NCI-H345 (cell line): ENCODE measurements at regions not wholly inside any gene's neighbourhood (a gene's known extent, or its start where the extent isn't known, plus 50 kb on each side); places are given as distances from the start of the nearest gene placed in this dataset.
A peak's percentile ranks its signal among the peaks of the same experiment; 100 is the strongest.

Experiments
- DNase-seq: peaks from one replicate; lab custom pipeline; 2025; lab: John Stamatoyannopoulos, UW

GRCh38 chr19:28936001-28936400 is 276.9 kb downstream of the UQCRFS1 start:
- no peak for DNase-seq

- DNase-seq = no peak
Measured at GRCh38 chr19:28934631-28935030, 278.3 kb downstream of the UQCRFS1 start.

- no peak for DNase-seq
Measured at GRCh38 chr19:28933039-28933438, 279.9 kb downstream of the UQCRFS1 start.

- no peak for DNase-seq
Measured at GRCh38 chr19:28932446-28932845, 280.5 kb downstream of the UQCRFS1 start.

- DNase-seq = no peak
Measured at GRCh38 chr19:28929006-28929405, 283.9 kb downstream of the UQCRFS1 start.

- DNase-seq = peak; percentile 24
Measured at GRCh38 chr19:28927456-28927855, 285.5 kb downstream of the UQCRFS1 start.

GRCh38 chr19:28920269-28921066 is 292.5 kb downstream of the UQCRFS1 start:
- DNase-seq = peak; percentile 37

- no peak for DNase-seq
Measured at GRCh38 chr19:28917621-28918020, 295.3 kb downstream of the UQCRFS1 start.

- no peak for DNase-seq
Measured at GRCh38 chr19:28915737-28916460, 297.1 kb downstream of the UQCRFS1 start.

GRCh38 chr19:28915202-28915601 is 297.7 kb downstream of the UQCRFS1 start:
- DNase-seq = no peak

- no peak for DNase-seq
Measured at GRCh38 chr19:28914173-28914572, 298.8 kb downstream of the UQCRFS1 start.

GRCh38 chr19:28913626-28914025 is 299.3 kb downstream of the UQCRFS1 start:
- DNase-seq = no peak

GRCh38 chr19:28908941-28909340 is 304.0 kb downstream of the UQCRFS1 start:
- DNase-seq = no peak

GRCh38 chr19:28907534-28907933 is 305.4 kb downstream of the UQCRFS1 start:
- DNase-seq = no peak

- DNase-seq = no peak
Measured at GRCh38 chr19:28905996-28906395, 307.0 kb downstream of the UQCRFS1 start.

- no peak for DNase-seq
Measured at GRCh38 chr19:28899703-28900102, 313.2 kb downstream of the UQCRFS1 start.

- DNase-seq = no peak
Measured at GRCh38 chr19:28898249-28898648, 314.7 kb downstream of the UQCRFS1 start.

GRCh38 chr19:28889941-28890670 is 322.8 kb downstream of the UQCRFS1 start:
- DNase-seq = no peak

- no peak for DNase-seq
Measured at GRCh38 chr19:28887920-28888618, 324.9 kb downstream of the UQCRFS1 start.

GRCh38 chr19:28886708-28887107 is 326.2 kb downstream of the UQCRFS1 start:
- no peak for DNase-seq

- DNase-seq = no peak
Measured at GRCh38 chr19:28885965-28886364, 327.0 kb downstream of the UQCRFS1 start.
